ENCODE measurements at regions not wholly inside any gene's neighbourhood (a gene's known extent, or its start where the extent isn't known, plus 50 kb on each side); places are given as distances from the start of the nearest gene placed in this dataset.

- intact Hi-C loops (cut with micrococcal nuclease), result loop anchor here (5.0 kb wide), 1 partner anchor 419 kb away; no protein-coding TSS in a partner anchor
- no peak for ATAC-seq
- Histone ChIP-seq H3K4me3 (no peak overlapping the region), H3K9me3 (replicated peaks; ENCODE audit: control insufficient read depth, insufficient read depth, low read depth, low read length) (no peaks in the 10 kb centered on the region), H3K4me2 (ENCODE audit: insufficient read depth, low read length) (no peak overlapping the region), H3K27ac (ENCODE audit: extremely low read depth, low read depth, low read length) (no peak overlapping the region), H3K9me1 (ENCODE audit: control insufficient read depth, insufficient read depth, low read length) (no peaks in the 10 kb centered on the region), H3K4me1 (replicated peaks in 1 of 2; ENCODE audit: control insufficient read depth in 2 of 2, insufficient read depth in 2 of 2, low read length in 2 of 2) (peaks cover 0 to 3% of the 10 kb centered on the region in 2 experiments; a peak in 2 of 5 replicates), H4K20me1 (replicated peaks; ENCODE audit: control insufficient read depth, insufficient read depth, low read length) (no peaks in the 10 kb centered on the region), H3K79me2 (ENCODE audit: control insufficient read depth, insufficient read depth, low read length) (no peaks in the 10 kb centered on the region), H2AFZ (ENCODE audit: low read depth, low read length) (no peak overlapping the region), H3K9ac (ENCODE audit: insufficient read depth in 1 of 2, low read depth in 2 of 2, low read length in 2 of 2) (no peak overlapping the region), H3K36me3 (ENCODE audit: control insufficient read depth, insufficient read depth, low read length) (no peaks in the 10 kb centered on the region), H3K27me3 (ENCODE audit: control insufficient read depth in 2 of 2, insufficient read depth in 2 of 2, low read length in 2 of 2) (peaks cover 13 to 37% of the 10 kb centered on the region in 2 experiments; a peak in 4 of 5 replicates)
- ChIA-PET CTCF (ENCODE audit: low intra/inter-chr PET ratio) (no interaction called here), POLR2A (no interaction called here)
- no peak for TF ChIP-seq NR1H2 (CRISPR knock-in tag; IDR thresholded peaks at IDR 0.05)
- TF ChIP-seq ZZZ3 (IDR thresholded peaks at IDR 0.05), result no peak
- no peak for TF ChIP-seq PYGO2 (tag; IDR thresholded peaks at IDR 0.05)
- TF ChIP-seq ZBTB34 (CRISPR knock-in tag; IDR thresholded peaks at IDR 0.05), result no peak
- no peak for TF ChIP-seq ESRRB (CRISPR knock-in tag; IDR thresholded peaks at IDR 0.05; ENCODE audit: borderline replicate concordance)
- TF ChIP-seq MITF (IDR thresholded peaks at IDR 0.05), result no peak
- no peak for TF ChIP-seq GATA2 (CRISPR knock-in tag; IDR thresholded peaks at IDR 0.05)
- no peak for TF ChIP-seq TCF15 (CRISPR knock-in tag; IDR thresholded peaks at IDR 0.05)
- 0% methylated on average over 1 of the region's 2 CpGs for WGBS (ENCODE audit: insufficient coverage, low coverage, missing lambda C conversion rate)
- DNase-seq (ENCODE audit: extremely low read depth in 1 of 4, low spot score in 3 of 4), result no peak
- no TSS peak for BruUV-seq (replicated peaks)
- in situ Hi-C loops (cut with MboI), result no loop called here
- FAIRE-seq, result no peak
These were observed 138.8 kb upstream of the ZNF536 start for GRCh38 chr19:30233375-30233774.

Data from K562 (cell line).